Endometrial microvascular endothelial cells (primary cell): ENCODE measurements at regions not wholly inside any gene's neighbourhood (a gene's known extent, or its start where the extent isn't known, plus 50 kb on each side); places are given as distances from the start of the nearest gene placed in this dataset.

Experiments
- in situ Hi-C: cut with HindIII; loops from 2 replicates; pipeline ENCODE4 v1.10.0; 2017; ENCODE audit warnings: low sequenced_read_pairs, low pct_unique_long_range_greater_than_20kb; ENCODE audit errors: inconsistent ontology term

DNA sequence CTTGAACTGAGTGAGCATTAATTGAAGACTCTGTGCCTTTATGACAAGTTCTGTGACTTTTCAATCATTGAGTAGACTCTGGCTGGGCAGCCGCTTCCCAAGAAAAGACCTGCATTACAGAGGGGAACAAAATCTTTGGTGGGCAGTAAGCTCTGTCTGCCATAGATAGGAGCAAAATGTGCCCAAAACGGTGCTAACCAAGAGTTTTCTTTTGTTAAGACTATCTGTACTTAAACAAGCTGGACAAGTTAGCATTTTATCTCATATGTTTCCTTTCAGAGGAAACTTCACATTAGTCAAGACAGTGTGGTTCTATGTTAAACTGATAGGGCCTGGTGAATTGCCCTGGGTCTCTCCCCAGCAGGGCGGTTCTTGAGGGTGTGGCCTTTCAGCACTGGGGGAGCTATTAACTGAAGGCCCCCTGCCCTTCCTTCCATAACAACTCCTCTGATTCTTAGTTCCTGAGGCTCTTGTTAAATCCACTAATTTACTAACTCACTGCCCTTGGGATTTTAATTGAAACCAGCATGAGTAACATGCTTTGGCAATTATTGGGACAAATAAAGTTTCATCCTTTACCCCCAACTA is 219.6 kb downstream of the KTN1 start:
- in situ Hi-C loops, result no loop called here

DNA sequence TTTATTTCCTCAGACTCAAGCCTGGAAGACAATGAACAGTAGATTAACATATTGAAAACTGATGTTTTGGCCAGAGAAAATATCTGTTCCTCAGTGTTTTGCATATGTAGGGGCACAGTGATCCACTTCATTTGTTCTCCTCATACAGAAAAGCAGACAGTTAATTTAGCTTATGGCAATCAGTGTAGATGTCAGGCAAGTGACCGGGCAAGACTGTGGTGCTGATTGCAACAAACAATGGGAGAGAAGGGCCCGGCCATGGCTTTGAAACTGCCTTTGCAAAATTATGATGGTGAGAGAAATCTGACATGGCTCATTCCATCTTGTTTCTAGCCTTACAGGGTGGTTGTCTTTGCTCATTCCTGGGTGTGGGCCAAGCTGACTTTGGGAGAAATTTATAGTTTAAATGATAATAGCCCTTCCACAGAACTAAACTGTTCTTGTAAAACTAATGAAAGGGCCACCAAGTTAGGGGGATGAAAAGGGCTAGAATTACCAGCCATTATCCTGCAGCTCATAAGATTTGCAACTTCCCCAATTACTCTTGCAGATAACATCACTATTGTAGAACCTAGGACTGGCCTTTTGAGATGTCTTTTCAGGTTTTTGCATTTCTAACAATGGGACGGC is 220.3 kb downstream of the KTN1 start:
- in situ Hi-C loops, result no loop called here

DNA sequence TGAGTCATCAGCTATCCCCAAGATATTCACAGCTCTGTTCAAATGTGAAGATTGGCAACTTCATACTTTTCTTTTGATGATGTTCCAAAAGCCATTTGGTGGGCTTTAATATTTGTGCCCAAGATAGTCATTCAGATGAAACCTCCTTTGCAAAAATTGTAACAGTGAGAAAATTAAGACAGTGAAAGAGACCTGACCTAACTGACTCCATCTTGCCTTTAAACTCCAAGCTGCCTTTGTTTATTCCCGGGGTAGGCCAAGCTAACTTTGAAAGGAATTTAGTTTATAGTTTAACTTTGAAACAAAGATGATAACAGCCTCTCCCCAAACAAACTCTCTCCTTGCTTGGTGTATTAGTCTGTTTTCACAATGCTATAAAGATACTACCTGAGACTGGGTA is 221.1 kb downstream of the KTN1 start:
- in situ Hi-C loops, result no loop called here

DNA sequence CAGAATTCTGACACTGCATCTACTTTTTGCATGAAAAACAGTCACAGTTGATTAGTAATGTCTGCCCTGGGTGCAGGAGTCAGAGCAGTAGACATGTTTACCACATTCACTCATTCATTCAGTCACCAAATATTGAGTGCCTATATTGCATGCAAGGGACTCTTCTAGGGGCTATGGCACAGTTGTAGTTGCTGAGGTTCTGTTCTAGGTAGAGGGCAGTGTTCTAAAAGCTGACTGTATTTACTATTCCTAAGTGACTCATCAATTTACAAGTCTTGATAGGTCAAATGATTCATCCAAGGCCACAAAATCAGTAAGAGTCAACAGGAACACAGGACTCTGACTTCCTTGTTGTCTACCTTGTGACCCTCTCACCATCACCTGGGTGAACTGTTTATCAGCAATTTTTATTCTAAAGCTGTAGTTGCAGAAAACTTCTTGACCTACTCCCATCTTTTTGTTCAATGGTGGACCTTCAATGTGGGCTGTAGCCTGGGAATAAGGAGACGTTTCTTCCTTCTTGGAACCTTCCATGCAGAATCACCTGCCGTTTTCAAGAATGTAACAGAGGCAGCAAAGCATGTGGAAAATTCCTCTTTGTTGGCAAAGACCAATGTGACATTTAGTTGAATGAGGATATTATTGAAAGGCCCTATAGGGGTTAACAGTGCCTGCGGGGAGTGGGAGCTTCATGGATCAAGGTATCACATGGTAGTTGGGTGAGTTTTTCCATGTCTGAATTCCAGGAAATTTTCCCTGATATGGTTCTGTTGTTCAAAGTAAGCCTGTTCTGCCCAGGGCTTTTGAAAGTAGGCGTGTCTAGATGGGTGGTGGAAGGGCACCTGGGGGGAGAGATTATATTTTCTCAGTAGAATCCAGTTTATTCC is 223.2 kb downstream of the KTN1 start:
- in situ Hi-C loops, result no loop called here

DNA sequence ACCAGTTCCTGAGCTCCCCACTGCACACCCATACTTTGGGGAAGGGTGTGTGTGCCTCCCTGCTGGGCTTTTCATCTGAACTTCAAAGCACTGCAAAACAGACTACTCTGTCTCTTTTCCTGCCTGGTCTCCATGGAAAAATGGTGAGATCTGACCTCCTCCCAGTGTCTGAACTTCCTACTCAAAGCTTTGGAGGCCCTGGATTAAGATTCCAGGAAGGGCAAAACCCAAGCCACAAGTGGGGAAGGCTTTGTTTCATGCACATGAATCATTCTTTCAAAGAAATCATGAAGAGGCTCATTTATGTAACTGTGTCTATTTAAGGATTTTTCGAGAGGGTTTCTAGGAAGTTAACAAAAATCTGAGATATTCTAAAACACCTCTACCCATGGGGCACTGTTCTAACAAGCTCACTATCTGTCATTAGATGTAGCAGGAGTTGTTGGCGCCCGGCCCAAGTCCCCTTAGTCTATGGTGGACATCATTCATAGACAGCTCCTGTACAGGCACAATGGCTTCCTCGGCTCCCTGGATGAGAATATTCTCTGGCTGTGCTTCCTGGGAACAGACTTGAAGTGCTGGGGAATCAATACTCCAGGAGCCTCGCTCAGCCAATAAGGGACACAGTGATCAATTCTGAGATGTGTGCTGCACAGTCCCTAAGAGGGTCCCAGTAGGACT is 224.0 kb downstream of the KTN1 start:
- in situ Hi-C loops, result no loop called here

DNA sequence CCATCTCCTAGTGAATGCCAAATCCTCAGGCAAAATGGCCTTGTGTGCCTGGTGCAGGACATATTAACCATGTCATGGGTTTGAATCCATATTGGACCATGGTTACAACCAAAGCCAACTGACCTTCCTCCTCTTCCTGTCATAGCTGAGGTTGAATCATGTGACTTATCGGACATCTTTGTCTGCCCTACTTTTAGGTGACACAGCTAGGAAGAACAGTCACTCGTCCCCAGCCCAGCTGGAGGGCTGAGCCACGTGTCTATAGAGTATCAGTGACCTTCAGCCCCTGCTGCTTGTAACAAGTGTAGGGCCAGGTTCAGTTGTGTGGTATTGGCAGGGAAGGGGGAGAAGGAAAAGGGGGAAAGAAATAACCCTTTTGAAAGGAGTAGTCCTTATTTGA is 225.2 kb downstream of the KTN1 start:
- in situ Hi-C loops, result no loop called here

DNA sequence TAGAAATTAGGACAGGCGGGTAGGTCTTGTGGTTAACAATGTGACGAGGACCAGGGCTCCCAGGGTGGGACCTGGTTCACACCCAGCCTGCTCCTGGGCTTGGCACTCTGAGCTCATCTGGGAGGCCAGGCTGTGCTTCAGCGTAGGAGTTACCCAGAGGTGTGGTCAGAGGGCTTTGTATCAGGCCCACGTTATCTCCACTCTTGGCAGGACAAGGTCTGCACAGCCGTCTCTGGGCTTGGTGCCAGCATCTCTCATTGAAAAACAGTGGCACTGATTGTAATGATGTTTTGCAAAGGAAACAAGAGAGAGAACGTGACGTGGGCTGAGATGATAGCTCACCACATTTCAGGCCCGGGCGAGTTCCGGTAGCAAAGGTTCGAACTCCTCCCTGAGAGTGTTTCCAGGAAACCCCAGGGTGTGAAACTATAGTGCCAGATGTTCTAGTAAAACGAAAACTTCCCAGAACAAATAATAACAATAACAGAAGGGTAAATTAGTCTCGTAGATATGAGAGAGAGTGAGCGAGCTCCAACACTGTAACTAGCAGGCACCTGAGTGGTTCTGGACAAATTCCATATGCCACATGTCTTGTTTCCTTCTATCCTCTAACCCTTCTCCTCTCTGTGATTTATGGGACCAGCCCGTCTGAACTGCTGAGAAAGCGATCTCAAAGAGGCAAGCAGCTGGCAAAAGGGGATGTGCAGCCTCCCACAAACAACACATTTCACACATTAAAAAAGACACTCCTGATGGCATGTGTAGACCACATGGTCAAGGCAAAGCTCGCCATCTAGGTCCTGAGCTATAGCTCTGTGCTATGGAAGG is 227.3 kb downstream of the KTN1 start:
- in situ Hi-C loops, result no loop called here

DNA sequence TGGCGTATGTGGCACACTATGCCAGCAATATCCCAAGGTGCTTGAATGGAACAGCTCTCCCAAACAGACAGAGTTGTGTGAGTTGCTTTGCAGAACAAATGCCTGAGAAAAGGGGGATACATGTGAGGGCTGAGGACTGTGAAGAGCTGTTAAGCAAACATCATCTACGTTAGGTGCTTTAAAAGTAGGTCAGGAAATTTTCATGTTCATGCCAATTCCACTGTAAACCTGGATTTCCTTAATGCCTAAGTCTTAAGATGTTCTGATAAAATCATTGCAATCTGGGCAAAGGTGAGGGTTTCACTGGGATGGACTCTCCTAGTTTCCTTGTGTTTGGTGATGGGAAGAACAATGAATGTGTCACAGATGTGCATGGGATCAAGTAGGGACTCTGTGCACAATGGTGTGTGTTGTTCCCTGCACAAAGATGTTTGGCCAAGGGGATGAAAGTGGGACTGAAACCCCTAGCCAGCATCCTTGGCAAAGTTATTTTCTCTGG is 227.9 kb downstream of the KTN1 start:
- in situ Hi-C loops, result no loop called here

DNA sequence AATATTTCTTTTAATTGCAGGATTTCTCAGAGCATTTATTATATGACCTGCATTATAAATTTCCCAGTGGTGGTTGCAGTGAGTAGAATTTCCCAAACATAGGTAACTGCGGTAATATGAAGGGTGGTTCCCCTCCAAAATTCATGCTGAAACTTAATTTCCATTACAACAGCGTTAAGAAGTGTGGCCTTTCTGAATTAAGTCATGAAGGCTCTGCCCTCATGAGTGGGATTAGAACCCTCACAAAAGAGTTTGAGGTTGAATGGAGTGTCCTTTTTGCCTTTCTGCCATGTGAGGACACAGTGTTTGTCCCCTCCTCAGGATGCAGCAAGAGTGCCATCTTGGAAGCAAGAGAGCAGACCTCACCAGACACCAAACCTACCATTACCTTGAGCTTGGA is 233.6 kb downstream of the KTN1 start:
- in situ Hi-C loops, result no loop called here

DNA sequence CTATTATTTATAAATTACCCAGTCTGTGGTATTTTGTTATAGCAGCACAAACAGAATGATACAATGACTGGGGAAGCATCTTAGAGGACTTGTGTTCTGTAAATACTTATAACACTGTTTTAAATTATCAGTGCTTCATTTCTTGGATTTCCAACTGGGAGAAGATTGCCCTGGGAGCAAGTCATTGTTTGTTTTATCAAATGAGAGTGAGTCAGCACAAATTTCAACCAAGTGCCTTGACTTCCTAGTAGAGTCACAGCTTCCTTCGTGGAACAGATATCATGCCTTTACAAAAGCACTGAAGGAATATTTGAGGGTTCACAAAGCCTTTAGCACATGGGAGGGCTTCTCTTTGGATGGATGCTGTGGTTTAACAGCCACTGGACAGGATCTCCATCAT is 234.1 kb downstream of the KTN1 start:
- in situ Hi-C loops, result no loop called here

DNA sequence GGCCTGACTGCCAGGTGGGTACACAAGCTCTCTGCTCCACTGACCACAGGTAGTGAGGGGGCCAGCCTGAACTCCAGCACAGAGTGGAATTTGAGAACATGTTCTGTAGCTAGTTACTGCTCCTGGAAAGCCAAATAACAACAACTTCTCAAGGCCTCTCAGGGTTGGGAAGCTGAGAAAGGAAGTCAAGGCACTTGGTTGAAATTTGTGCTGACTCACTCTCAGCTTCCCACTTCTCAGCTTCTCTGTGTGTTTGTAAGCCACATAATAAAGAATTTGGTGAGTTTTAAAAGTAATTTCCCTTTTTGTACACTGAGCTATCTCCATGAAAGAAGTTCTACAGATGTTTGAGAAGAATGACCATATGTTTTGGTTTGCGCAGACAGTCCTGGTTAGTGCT is 234.9 kb downstream of the KTN1 start:
- in situ Hi-C loops, result no loop called here

DNA sequence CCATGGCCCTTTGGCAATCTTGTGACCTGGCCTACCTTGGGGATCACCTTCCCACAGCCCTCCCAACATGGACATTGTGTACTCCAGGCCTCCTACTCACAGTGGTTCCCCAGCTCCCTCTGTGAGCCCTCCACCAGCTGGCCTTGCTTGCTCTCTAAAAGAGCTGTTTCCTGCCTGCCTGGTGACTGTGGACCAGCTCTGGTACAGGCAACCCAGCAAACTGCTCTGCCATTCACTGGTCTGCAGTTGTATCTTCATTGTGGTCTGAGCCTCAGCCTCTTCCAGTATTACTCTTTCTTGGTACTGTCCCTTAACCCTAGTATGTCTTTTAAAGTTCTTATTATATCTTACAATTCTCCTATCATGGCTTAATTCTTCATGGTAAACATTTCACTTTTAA is 236.2 kb downstream of the KTN1 start:
- in situ Hi-C loops, result no loop called here

DNA sequence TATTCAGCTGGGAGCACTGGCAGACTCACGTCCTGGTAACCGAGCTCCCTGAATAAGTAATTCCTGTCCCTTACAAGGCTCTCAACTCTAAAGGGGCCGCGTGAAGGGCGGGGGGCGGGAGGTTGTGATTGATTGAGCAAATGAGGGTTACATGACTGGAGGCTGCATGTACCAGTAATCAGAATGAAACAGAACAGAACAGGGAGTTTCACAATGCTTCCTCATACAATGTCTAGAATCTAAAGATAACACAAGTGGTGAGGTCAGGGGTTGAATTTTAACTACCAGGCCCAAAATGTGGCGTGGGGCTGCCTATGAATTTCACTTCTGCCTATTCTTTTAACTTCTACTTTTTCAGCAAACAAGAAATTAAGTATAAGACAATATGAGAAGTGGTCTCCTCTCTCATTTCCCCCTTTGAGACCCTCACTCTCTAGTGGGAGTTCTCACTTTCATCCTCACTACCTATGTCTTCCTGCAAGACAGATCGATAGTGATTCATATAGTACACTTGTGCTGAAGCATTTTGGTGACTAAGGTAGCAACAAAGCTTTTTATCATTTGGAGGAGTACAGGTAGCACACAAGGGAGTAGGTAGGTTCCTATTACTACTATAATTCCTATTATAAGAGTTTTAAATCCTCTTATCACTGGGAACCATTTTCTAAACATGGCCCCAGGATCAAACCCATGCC is 239.8 kb downstream of the KTN1 start:
- in situ Hi-C loops, result no loop called here

DNA sequence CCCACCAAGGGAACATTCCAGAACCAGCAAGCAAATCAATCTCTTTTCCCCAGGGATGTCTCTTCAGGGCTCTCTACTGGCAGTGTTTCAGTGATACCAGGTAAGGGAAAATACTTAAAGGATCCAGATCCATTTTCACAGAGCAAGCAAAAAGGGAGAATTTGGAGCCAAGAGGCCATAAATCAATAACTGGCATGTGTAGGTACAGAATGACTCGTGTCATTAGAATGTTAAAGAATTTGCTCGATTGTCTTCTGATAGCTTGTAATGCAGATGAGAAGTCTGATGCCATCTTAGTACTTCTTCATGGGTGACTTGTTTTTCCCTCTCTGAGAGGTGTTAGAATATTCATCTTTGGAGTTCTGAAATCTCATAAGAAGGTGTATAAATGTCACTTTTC is 242.9 kb downstream of the KTN1 start:
- in situ Hi-C loops, result no loop called here

DNA sequence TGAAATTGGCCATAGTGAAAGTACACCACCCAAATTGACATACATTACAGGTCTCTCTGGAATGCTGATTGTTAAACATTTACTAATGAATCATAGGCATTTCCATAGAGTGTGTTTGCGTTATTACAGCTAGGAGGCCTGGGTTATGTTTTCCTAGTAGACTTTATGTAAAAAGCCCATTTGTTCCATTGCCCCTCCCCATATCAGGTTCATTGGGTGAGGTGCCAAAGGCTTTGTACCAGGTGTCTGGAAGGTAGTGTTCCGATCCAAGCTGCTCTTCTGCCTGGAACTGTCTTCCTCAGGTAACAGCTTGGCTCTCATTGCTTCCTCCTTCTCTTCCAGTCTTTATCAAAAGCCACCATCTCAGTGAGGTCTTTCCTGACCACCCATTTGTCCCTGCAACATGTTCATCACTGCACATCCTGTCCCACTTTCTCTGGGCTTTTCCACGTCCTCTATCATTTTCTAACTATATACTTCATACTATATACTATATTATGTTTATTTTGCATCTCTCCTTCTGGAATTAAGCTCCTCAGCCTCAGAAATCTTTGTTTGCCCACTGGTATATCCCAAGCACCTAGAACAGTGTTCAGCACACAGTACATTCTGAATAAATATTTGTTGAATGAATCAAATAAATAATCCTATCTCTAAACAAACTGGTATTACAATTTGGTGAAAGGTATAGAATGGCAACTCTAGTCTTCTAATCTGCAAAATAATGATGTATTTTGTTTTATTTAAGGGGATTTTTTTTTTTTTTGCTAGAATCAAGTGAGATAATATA is 252.3 kb downstream of the KTN1 start:
- in situ Hi-C loops, result no loop called here

DNA sequence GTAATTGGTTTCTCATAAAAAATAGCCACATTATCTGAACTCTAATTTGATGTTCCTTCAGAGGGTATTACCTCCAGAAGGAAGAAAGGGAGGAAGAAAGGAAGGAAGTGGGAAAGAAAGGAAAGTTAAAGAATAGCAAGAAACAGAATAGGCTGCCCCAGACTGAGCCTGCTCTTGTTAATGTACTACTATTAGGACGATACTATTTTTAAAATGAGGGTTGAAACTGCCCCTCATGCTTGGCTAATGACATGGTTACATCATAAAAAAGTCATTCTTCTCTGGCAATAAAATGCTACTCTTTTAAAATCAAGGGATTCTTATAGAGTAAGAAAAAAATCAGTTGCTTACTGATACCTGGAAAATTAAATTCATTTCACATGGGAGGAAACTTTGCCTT is 253.0 kb downstream of the KTN1 start:
- in situ Hi-C loops, result no loop called here

DNA sequence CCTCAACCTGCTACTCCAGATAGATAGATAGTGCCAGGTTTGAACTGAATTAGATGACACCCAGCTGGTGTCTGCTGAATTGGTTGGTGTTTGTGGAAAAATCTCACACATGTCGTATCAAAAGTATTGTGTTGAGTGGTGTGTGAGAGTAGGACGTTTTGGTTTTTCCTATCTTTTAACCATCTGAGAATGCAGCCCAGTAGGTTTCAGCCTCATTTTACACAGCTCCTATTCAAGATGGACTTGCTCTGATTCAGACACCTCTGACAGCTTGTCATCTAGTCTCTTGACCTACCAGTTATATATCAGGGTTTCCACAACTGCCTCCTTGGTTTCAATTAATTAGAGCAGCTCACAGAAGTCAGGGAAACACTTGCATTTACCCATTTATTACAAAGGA is 254.4 kb downstream of the KTN1 start:
- in situ Hi-C loops, result no loop called here
